ENCODE measurements at regions not wholly inside any gene's neighbourhood (a gene's known extent, or its start where the extent isn't known, plus 50 kb on each side); places are given as distances from the start of the nearest gene placed in this dataset.

- TF ChIP-seq CTCF (IDR thresholded peaks at IDR 0.05) = no peak
- no peak for TF ChIP-seq ZFX (IDR thresholded peaks at IDR 0.05; ENCODE audit: borderline replicate concordance)
Measured at GRCh38 chr2:5521461-5521860, 170.7 kb upstream of the SOX11 start.
